ENCODE measurements at regions not wholly inside any gene's neighbourhood (a gene's known extent, or its start where the extent isn't known, plus 50 kb on each side); places are given as distances from the start of the nearest gene placed in this dataset.
"Not testable (repeated sequence)": the region's sequence is repeated elsewhere in the genome, so short reads cannot be mapped to it uniquely, and the experiment has no call there.

DNA sequence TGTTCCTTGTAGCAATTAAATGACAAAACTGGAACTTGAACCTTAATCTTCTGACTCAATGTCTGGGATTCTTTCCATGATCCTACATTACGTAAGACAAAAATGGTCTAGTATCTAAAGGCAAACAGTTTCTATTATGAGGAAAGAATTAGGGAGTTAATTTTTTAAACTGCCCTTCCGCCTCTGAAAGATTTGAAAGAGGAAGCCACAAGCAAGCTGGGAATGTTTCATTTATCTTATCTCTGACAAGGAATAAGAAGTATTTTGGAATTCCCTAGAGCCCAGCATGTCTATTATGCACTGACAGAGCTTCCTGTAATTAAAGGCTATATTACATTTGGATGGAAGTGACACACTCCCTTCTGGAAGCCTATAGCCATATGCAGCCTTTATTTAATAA, 558.8 kb upstream of the CDH2 start:
- no peak for DNase-seq (ENCODE audit: low read depth, low spot score)

DNA sequence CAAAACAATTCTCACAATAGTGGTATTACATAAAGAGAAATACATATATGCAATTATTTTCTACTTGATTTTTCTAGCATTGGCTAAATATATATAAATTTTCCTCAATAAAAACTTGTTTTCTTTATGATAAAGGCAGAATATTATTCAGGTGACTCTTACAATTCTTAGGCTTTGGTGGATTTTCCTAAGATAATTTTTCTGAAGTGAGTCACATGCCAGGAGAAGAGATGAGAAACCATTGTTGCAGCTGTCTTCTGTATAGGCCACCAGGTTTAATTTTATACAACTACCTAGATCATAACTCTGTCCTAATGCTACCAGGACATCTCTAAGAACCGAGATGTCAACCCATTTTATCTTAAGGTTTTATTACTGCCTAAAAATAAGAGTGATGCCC, 552.4 kb upstream of the CDH2 start:
- no peak for DNase-seq (ENCODE audit: low read depth, low spot score)

DNA sequence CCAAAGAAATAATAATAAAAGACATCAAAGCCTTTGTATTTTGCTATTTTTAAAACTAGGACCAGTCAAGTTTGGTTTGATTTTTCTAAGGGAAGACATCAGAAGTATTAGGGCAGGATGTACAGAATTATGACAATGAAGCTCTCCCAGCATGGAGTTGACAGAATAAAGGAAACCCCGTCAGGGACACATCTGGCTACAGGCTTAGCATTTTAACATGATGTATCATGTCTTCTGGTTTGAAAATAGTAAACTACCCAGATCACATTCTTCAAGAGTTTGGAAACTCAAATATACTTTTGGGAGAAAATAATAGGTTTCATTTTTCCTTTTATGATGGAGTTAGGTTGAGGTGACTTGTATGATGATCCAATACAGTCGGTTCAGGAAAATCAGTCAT, 552.0 kb upstream of the CDH2 start:
- no peak for DNase-seq (ENCODE audit: low read depth, low spot score)

DNA sequence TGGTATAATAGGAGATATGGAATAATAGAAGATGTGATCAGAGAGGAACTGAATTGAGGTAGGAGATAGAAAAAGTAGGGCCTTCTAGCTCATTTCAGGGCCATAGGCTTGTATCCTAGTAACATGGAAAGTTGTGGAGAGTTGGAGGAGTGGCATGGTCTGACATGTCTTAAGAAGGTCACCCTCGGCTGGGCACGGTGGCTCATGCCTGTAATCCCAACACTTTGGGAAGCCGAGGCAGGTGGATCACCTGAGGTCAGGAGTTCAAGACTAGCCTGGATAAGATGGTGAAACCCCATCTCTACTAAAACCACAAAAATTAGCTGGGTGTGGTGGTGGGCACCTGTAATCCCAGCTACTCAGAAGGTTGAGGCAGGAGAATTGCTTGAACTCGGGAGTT, 550.3 kb upstream of the CDH2 start:
- not testable (repeated sequence) for DNase-seq (ENCODE audit: low read depth, low spot score)

DNA sequence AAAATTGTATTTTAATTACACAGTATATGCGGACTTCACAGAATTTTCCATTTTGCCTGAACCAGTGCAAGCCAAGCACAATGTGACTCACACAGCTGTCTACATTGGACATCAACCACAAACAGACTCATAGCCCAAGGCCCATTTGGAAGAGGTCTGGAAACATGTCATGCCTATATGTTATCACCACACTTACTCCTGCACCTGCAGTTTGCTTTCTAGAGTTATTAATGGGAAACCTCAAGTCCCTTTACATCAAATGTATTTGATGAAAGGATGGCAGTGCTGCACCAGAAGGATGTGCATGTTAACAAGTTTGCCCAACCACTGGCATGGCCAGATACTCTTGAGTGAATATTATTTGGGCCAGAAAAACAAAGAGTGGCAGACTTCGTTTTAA, 548.9 kb upstream of the CDH2 start:
- DNase-seq (ENCODE audit: low read depth, low spot score): no peak

DNA sequence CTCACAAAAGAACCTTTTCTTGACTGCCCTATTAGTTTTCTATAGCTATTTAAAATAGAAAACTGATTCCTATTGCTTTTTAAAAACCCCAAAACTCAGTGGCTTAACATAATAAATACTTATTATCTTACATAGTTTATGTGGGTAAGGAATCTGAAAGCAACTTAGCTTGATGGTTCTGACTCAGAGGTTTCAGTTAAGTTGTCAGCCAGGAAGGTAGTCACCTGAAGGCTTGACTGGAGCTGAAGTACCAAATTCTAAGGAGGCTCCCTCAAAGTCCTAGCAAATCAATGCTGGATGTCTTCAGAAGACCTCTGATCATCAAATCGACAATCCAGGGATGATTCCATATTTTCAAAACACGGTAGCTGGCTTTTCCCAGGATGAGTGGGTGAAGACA, 546.6 kb upstream of the CDH2 start:
- no peak for DNase-seq (ENCODE audit: low read depth, low spot score)

DNA sequence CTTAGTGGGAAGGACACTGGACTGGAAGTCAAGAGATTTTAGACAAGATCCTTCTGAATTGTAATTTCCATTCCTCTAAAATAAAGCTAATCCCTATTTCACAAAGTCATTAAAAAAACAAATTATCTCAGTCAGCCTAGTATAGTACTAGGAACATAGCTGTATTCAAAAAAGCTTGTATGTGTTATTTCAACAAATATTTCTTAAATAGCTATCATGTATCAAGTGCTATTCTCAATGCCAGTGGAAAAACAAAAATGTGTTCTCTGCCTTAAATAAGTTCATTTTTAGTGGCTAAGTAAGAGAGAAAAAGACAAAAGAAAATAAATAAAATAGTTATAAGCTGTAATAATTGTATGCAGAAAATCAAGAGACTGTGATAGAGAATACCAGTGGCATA, 541.8 kb upstream of the CDH2 start:
- no peak for DNase-seq (ENCODE audit: low read depth, low spot score)

DNA sequence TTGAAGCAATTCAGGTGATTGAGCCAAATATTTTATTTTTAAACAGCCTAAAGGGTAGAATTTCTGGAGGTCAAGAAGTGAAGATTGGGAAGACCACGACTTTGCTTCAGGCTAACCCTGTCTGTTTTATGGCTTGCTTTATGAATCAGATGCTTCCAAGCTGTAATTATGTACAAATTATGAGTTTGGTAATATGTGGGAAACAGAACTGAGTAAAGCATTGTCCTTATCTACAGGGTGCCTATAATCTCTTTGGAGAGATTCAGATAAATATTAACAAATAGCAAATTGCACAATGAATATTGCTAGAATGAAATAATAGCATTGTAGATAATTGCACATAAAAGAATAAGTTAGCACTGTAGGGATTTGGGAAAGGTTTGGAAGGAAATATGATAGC, 539.4 kb upstream of the CDH2 start:
- DNase-seq (ENCODE audit: low read depth, low spot score): no peak

DNA sequence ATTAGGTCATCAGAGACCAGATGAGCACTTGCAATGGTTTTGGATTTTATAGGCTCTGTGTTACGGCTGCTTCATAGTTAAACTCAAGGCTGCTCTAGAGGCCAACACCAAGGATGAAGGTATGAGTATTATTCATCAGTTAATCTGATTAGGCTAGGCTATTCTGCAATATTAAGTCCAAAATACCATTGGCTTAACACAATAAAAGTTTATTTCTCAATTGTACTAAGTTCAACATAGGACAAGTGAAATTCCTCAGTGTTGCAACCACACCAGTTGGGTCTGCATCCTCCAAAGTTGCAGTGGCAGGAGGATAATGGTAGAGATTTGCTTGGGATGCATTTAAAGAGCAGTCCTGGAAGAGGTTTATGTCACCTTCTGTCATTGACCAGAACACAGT, 538.3 kb upstream of the CDH2 start:
- DNase-seq (ENCODE audit: low read depth, low spot score): no peak

DNA sequence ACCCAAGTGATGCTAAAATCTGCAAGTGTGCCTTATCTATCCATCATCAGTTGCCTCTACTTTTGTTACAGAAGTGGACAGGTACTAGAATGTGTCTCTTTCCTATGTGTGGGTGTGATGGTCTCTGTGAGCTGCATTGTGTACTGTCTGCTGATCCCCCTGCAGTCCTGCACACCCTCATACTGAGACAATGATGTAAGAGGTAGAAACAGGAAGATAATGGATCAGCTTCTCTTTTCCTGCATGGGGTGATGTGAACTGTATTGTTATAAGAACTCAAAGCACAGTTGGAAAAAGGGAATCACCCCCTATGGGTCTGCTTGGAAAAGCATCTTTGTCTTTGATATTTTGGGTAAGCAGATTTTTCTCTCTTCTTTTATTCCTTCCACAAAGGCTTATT, 537.6 kb upstream of the CDH2 start:
- no peak for DNase-seq (ENCODE audit: low read depth, low spot score)

DNA sequence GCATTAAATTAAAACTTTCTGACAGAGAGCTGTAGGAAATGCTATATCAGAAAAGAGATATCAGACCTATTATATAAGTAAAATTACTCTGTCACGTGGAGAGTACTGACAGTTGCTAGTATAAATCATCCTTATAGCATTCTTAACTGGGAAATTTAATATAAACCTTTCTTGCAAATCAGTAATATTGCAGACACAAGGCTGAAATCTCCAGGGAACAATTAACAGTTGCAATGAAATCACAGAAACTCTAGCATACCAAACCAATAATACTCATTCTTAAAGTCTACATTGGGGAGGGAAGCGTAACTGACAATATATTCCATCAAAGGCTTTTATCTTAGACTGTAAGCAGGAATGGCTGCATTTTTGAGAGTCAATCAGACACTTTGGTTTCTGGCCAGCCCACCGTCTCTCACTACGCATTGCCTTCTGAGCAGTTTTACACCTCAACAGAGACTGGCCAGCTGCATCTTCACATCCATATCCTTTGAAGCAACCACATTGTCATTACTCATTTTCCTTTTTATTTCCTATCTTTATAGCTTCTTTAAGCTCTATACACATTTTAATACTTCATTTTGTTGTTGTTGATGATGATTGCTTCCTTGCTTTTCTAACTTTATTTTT, 536.0 kb upstream of the CDH2 start:
- no peak for DNase-seq (ENCODE audit: low read depth, low spot score)

DNA sequence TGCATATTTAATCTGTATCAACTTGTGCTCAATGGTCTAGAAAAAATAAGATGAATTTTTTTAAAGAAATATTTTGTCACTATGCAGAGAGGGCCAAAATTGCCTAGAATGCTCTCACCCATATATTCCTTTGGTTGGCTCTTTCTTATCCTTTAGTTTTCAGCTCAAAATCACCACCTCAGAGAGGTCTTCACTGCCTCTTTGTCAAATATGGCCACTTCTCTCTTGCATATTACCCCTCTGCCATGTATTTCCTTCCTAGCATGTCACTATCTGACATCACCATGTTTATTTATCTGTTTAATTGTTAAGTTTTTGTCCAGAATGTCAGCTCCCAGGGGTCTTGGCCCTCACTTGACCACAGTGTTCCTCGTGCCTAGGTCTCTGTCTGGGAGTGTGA, 535.2 kb upstream of the CDH2 start:
- DNase-seq (ENCODE audit: low read depth, low spot score): no peak

DNA sequence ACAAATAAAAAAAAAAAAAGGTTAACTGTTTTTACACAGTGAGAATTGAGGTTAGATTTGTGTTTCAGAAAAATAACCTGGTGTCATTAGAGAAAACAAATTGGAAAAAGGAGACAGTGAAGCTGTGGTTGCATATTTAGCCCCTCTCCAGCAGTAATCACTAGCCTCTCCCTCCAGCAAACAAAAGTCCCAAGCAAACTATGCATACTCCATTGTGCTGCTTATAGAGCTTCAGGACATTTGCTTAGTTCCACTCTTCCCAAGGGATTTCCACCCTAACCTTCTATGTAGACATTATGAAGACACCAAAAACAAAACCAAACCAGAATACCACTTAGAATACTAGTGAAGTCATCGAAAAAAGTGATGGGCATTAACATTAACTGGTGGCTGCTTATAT, 534.2 kb upstream of the CDH2 start:
- no peak for DNase-seq (ENCODE audit: low read depth, low spot score)

DNA sequence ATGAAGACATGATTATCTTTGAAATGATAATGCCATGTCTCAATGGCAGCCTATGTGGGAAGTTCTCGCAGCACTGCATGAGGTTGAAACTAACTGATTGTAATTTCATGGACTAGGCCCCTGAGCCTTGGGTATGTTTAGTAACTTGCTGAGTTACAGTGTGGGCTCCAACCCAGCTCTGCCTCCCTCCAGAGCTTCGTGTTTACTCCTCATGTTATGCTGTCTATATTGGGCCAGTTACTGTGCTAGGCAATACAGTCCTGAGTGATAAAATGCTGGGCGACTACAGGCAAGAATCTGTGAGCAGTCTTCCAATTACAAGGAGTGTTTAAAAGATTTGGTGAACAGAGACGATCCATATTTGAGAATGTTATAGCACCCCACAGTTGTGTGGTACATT, 530.1 kb upstream of the CDH2 start:
- DNase-seq (ENCODE audit: low read depth, low spot score): no peak

DNA sequence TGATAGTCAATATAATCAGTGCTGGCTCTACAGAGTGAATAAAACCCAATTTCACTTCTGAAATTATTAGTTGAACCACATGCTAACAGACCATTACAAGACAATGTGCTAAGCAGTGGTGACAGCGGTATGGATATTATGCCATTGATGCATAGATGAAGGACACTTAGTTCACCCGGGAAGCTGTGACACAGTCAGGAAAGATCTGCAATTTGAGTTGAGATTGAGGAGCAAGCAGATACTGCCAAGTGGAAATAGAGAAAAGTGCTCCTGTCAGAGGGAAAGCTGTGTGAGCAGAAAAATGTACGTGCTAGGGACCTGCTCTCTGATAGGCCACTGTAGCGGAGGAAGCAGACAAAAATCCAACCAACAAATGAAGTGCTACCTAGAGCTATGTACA, 529.5 kb upstream of the CDH2 start:
- DNase-seq (ENCODE audit: low read depth, low spot score): no peak

DNA sequence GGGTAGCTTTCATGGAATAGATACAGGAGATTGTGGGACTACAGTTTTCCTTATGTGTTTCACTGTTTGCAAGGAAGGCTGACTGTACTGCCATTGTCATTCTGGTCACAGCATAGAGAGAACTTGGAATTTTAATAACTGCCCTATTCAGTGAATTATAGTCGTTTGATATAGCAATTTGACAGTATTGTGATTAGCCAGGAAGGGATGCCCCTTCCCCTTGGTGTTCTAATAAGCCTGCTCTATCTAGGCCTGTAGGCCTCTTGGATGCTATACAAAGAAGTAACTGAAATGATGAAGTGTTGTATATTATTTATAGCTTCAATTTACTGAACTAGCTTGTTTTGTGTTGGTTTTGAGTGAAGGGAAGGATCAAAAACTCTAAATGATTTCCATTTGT, 528.6 kb upstream of the CDH2 start:
- DNase-seq (ENCODE audit: low read depth, low spot score): no peak

DNA sequence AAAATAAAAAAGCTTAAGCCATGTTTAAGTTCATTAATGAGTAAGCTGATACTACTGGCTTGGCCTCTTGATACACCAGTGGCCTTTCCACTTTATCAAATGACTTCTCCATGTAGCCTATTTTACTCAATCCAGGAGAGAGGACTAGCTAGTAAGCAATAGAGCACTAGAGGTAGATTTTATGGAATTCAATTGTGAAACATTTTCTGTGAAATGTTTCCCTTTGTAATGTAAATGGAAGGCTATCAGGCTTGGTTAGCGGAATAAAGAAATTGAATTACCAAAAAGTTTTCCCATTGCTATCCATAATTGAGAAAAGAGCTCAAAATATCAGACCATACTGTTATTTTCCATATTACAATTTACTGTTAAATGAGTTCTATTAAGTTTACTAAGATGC, 515.4 kb upstream of the CDH2 start:
- DNase-seq (ENCODE audit: low read depth, low spot score): no peak

DNA sequence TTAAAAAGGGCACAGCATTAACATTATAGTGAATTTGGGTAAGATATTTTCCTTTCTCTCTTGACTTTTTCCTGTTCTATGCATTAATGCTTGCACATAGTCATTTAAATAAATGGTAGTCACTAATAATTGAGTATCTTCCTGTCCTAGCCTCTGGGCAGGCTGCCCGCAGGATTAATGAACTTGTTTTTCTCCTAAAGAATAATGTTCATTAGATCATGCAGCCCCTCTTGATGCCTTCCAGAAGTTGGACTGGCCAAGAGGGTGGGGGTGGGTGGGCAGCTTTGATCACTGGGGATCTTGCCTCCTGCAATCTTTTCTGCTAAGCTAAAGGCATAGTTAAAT, 514.5 kb upstream of the CDH2 start:
- DNase-seq (ENCODE audit: low read depth, low spot score): no peak

DNA sequence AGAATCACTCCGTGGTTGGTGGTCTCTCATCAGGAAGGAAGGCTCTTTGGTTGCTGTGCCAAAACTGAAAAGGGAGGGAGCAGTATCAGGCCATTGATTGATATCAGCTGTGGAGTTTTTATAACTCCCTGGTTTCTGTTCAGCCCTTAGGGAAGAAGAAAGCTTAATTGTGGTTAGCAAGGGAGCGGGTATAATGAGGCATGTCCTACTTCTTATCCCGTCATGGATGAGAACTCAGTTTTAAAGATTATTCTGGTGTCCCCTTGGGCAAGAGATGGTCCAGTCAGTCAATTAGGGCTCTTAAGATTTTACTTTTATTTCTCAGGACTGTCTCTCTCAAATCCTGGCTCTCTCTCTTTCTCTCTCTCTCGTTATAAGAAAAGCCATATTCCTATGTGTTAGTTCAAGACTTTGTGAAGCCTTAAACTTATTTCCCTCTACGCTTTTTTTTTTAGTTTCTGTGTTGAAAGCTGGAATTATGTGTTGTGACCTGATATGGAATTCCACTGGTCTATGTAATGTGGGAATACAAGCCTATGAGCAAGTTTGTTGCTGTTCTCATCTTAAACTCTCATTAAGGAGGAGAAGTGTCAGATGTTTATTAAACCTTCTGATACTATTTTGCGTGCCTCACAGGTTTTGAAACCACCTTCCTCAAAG, 514.0 kb upstream of the CDH2 start:
- DNase-seq (ENCODE audit: low read depth, low spot score): no peak

DNA sequence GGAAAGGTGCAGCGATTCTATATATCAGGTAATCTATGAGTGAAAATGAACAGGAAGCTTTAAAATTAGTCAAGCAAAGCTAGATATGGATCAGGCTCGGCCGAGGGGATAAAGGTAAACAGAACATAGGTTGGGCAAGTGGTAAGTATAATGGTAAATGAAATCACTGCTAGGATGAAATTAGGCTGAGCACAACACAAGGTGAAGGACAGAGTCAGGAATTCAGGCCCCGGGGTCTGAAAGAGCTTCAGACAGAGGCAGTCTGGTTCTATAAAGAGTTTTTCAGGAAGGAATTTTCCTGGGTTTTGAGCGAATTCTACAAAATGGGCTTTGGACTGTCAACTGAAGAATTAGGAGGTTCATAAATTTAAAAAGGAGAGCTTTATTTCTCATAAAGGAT, 513.2 kb upstream of the CDH2 start:
- DNase-seq (ENCODE audit: low read depth, low spot score): no peak

DNA sequence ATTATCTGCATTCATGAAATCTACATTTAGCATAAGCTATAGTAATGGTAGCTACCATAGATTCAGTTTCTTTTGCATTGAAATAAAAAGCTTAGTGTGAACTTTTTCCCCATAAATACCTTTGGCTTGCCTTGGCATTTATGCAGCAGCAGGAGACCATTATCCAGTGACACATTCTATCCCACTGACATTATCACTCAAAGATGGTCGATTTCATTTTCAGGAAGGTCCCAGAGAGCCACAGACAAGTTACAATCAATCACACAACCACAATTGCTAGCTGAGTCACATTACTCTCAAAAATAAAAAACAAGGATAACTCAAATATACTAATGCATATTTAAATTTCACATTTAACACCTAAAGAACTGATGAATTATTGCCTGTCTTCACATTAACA, 512.7 kb upstream of the CDH2 start:
- no peak for DNase-seq (ENCODE audit: low read depth, low spot score)

DNA sequence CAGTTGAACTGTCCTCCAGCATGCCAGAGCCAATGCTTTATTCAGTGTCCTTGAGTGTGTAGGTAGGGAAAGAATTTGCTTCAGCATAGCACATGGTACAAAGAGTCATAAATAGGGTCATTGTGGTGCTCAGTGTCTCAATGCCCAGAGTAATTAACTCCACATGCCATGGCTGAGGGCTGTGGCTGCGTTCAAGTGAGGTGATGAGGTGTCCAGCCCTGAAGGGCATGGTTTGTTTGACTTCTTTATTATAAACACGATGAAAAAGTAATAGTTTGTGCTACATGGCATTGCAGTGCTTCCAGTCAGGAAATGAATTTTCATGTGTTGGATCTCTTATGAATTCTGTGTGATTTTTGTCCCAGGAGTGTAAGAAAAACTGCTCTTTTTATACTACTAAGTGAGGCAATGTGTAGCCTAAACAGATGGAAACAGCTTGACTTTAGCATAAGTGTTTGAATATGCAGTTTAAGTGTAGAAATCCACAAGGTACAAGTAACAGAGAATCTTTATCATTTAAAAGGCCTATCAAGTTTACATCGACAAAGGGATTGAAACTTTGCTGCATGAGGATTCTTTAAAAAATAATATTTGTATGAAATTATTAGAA, 507.9 kb upstream of the CDH2 start:
- DNase-seq (ENCODE audit: low read depth, low spot score): no peak

DNA sequence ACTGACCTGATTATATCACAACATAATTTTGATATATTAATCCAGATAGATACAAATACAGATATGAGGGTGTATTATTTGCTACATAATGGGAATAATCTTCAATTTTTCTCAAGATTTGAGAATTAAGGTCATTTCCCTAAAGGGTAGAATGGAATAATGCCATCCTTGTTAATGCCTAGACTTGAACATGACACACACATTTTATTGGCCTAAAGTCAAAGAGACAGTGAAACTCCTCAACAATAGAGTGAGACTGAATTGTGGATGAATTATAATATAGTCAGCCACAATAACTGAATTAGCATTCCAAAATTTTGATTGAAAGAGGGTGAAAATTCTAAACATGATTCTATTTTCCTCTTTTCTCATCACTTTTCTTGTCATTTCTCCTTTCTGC, 506.0 kb upstream of the CDH2 start:
- DNase-seq (ENCODE audit: low read depth, low spot score): no peak

DNA sequence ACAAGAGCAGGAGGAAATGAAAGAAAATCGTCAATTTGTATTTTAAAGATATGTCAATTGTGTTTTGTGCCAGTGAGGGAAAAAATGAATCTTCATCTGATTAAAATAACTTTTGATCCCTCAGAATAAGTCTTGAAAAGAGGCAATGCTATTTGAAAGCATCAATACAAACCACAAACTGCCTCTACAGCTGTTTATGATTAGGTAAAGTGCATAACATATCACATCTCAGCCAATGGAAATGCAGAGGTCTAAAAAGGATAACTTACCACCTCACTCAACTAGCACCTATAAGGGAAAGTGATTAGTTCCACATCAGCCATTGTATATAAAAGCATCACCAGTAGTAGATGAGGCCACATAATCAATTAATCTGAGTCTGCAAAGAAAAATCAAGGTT, 492.2 kb upstream of the CDH2 start:
- no peak for DNase-seq (ENCODE audit: low read depth, low spot score)
